Calu3 (cell line): ENCODE measurements at regions not wholly inside any gene's neighbourhood (a gene's known extent, or its start where the extent isn't known, plus 50 kb on each side); places are given as distances from the start of the nearest gene placed in this dataset.
"Not testable (repeated sequence)": the region's sequence is repeated elsewhere in the genome, so short reads cannot be mapped to it uniquely, and the experiment has no call there.

Experiments used
- BruUV-seq: library from RNA; stranded (reverse); fragments of 400-500 nt; replicated peaks from 2 replicates; lab custom pipeline; 2021; lab: Mats Ljungman, UMichigan
- CTCF ChIA-PET: fragments of 300-600 bp; sonication (Branson Sonifier 250); formaldehyde crosslinking; loops from one replicate; lab custom pipeline; 2022; ENCODE audit warnings: antibody characterized with exemption; lab: Charles Lee
- DNase-seq: peaks from one replicate; pipeline ENCODE4 v3.0.0; 2022
- H3K27ac Mint-ChIP-seq: one replicate; pipeline ENCODE4 v1.8.0; 2022; ENCODE audit warnings: mixed read lengths; ENCODE audit not compliant: unreplicated experiment
- H3K27me3 Mint-ChIP-seq: one replicate; pipeline ENCODE4 v1.8.0; 2022; ENCODE audit warnings: mixed read lengths; ENCODE audit not compliant: unreplicated experiment
- H3K36me3 Mint-ChIP-seq: one replicate; pipeline ENCODE4 v1.8.0; 2022; ENCODE audit warnings: mild to moderate bottlenecking, moderate library complexity, mixed read lengths; ENCODE audit not compliant: insufficient read depth, unreplicated experiment
- H3K4me1 Mint-ChIP-seq: one replicate; pipeline ENCODE4 v1.8.0; 2022; ENCODE audit warnings: mild to moderate bottlenecking, low read depth, mixed read lengths; ENCODE audit not compliant: unreplicated experiment
- H3K4me3 Mint-ChIP-seq: one replicate; pipeline ENCODE4 v1.8.0; 2022; ENCODE audit warnings: mild to moderate bottlenecking, low read depth, moderate library complexity, mixed read lengths; ENCODE audit not compliant: unreplicated experiment
- H3K9me3 Mint-ChIP-seq: one replicate; pipeline ENCODE4 v1.8.0; 2022; ENCODE audit warnings: low read depth, mixed read lengths; ENCODE audit not compliant: unreplicated experiment
- intact Hi-C: fragments of 100-400 bp; cut with micrococcal nuclease; formaldehyde crosslinking; loops from one replicate; pipeline ENCODE4 v1.10.0; 2022; ENCODE audit not compliant: unreplicated experiment
- TF ChIP-seq, protein P1 (sequence below): fragments of 200-600 bp; IDR thresholded peaks from one replicate; pipeline ENCODE4 v1.8.0; 2022; ENCODE audit warnings: antibody characterized with exemption; ENCODE audit not compliant: unreplicated experiment

DNA sequence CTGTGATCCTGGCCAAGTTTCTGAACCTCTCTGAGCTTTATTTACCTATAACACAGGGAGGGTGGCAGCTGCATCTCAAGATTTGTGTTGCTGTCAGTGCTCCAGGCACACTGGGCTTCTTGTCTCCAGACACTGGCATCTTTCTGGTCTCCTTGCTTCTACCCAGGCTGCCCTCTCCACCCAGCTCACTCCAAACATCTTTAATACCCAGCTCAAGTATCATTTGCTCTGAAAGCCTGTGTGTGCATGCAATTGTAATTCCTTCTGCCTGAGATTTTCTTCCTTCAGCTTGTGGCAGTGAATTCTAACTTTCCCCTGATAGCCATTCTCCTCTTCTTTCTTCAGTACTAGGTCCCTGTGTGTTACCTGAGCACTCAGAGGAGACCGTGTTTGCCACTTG, 50.7 kb upstream of the USP7 start:
- intact Hi-C loops: no loop called here
- CTCF ChIA-PET: no interaction called here
- no peak for DNase-seq
- Mint-ChIP-seq H3K4me3 (no peak overlapping the region), H3K27me3 (no peaks in the 10 kb centered on the region), H3K27ac (no peak overlapping the region), H3K4me1 (no peaks in the 10 kb centered on the region), H3K9me3 (peaks cover 5% of the 10 kb centered on the region), H3K36me3 (no peaks in the 10 kb centered on the region)
- TF ChIP-seq, protein P1, sequence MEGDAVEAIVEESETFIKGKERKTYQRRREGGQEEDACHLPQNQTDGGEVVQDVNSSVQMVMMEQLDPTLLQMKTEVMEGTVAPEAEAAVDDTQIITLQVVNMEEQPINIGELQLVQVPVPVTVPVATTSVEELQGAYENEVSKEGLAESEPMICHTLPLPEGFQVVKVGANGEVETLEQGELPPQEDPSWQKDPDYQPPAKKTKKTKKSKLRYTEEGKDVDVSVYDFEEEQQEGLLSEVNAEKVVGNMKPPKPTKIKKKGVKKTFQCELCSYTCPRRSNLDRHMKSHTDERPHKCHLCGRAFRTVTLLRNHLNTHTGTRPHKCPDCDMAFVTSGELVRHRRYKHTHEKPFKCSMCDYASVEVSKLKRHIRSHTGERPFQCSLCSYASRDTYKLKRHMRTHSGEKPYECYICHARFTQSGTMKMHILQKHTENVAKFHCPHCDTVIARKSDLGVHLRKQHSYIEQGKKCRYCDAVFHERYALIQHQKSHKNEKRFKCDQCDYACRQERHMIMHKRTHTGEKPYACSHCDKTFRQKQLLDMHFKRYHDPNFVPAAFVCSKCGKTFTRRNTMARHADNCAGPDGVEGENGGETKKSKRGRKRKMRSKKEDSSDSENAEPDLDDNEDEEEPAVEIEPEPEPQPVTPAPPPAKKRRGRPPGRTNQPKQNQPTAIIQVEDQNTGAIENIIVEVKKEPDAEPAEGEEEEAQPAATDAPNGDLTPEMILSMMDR: no peak
- no TSS peak for BruUV-seq

DNA sequence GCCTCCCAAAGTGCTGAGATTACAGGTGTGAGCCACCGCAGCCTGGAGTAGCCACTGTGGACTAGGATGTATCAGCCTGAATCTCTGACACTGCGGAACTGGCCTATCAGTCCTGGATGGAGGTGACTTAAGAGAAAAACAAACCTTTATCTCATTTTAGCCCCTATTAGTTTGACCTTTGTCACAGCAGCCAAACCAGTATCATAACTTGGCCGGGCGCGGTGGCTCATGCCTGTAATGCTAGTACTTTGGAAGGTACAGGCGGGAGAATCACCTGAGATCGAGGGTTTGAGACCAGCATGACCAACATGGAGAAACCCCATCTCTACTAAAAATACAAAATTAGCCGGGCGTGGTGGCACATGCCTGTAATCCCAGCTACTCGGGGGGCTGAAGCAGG, 51.8 kb upstream of the USP7 start:
- H3K4me3 Mint-ChIP-seq: no peak overlapping the region
- CTCF ChIA-PET: interaction anchor here (0.7 kb wide), 1 partner anchor 433 kb away, joined by 4 read pairs; no protein-coding TSS in a partner anchor
- no peaks in the 10 kb centered on the region for H3K4me1 Mint-ChIP-seq
- DNase-seq: no peak
- BruUV-seq: no TSS peak
- no peaks in the 10 kb centered on the region for H3K36me3 Mint-ChIP-seq
- peaks cover 5% of the 10 kb centered on the region for H3K9me3 Mint-ChIP-seq
- TF ChIP-seq, protein P1: no peak
- H3K27ac Mint-ChIP-seq: no peak overlapping the region
- H3K27me3 Mint-ChIP-seq: no peaks in the 10 kb centered on the region
- intact Hi-C loops: no loop called here

DNA sequence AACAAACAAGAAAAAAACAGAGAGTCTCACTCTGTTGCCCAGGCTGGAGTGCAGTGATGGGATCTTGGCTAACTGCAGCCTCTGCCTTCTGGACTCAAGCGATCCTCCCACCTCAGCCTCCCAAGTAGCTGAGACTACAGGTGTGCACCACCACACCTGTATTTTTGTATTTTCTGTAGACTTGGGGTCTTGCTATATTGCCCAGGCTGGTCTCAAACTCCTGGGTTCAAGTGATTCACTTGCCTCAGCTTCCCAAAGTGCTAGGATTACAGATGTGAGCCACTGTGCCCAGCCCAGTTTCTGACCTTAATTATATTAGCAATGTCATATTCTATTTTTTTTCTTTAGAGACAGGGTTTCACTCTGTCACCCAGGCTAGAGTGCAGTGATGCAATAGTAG, 52.3 kb upstream of the USP7 start:
- DNase-seq, intact Hi-C loops, H3K4me1 Mint-ChIP-seq, H3K4me3 Mint-ChIP-seq, BruUV-seq, CTCF ChIA-PET, H3K27me3 Mint-ChIP-seq, H3K9me3 Mint-ChIP-seq, H3K27ac Mint-ChIP-seq, H3K36me3 Mint-ChIP-seq: not testable (repeated sequence)

DNA sequence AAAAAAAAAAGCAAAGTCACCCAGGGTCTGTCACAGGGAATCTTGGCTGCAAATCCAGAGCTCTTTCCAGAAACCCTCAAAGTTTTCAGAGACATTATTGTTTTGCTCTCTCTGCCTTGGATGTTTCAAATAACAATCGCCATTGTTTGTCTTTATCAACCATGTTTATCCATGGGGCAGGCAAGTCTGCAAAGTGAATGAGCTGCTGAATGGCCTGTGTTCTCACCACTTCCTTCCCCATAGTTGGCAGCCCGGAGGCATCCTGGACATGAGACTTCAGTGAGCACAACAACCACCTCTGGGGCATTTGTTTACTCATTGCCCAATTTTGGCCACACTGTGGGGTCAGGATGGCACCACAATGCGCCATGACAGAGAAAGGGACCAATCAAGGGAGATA, 53.1 kb upstream of the USP7 start:
- TF ChIP-seq, protein P1: no peak

DNA sequence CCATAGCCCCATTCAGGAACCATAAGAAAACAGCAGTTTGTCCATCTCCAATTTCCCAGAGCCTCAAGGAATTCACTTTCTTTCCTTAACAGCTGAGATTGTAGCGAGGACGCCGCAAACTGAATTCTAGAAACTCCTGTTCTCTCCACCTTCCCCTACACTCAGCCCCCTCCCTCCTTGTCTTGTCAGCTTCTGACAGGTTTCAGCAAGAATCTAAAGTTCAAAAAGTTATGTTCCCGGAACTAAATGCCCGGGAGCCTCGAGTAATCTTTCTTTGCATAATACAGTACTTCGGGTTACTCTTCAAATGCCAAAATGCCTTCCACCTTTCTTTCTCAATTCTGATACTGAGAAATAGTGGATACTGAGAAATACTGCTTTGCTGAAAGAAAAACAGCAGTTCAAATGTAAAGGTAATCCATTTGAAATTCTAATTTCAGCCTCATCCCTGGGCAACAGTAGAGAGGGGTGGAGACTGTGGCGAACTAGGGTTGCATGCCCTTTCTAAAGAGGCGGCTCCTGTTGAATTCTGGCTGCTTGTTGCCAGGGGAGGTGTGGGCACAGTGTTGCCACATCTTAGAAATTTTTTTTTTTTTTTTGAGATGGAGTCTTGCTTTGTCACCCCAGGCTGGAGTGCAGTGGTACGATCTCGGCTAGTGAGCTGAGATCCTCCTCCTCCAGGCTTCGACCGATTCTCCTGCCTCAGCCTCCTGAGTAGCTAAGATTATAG, 63.5 kb upstream of the USP7 start:
- no peak for DNase-seq
- no peak overlapping the region for H3K27ac Mint-ChIP-seq
- no peak overlapping the region for H3K4me3 Mint-ChIP-seq
- BruUV-seq: no TSS peak
- H3K4me1 Mint-ChIP-seq: peaks cover 7% of the 10 kb centered on the region
- no peaks in the 10 kb centered on the region for H3K9me3 Mint-ChIP-seq
- no peaks in the 10 kb centered on the region for H3K36me3 Mint-ChIP-seq
- TF ChIP-seq, protein P1: no peak
- CTCF ChIA-PET: interaction anchor here (0.7 to 1.9 kb wide), 2 partner anchors 19 to 58 kb away, joined by 3 to 10 read pairs; no protein-coding TSS in a partner anchor
- intact Hi-C loops: no loop called here
- no peaks in the 10 kb centered on the region for H3K27me3 Mint-ChIP-seq

More for the DNA sequence above, 53.1 kb upstream of the USP7 start:
- BruUV-seq: no TSS peak
- Mint-ChIP-seq H3K4me1 (no peaks in the 10 kb centered on the region), H3K27ac (no peak overlapping the region), H3K9me3 (peaks cover 5% of the 10 kb centered on the region), H3K4me3 (no peak overlapping the region), H3K36me3 (no peaks in the 10 kb centered on the region), H3K27me3 (no peaks in the 10 kb centered on the region)
- CTCF ChIA-PET: interaction anchor here (0.7 to 1.6 kb wide), 3 partner anchors 8 to 81 kb away, joined by 3 to 9 read pairs (median 3); no protein-coding TSS in a partner anchor
- intact Hi-C loops: no loop called here
- no peak for DNase-seq

DNA sequence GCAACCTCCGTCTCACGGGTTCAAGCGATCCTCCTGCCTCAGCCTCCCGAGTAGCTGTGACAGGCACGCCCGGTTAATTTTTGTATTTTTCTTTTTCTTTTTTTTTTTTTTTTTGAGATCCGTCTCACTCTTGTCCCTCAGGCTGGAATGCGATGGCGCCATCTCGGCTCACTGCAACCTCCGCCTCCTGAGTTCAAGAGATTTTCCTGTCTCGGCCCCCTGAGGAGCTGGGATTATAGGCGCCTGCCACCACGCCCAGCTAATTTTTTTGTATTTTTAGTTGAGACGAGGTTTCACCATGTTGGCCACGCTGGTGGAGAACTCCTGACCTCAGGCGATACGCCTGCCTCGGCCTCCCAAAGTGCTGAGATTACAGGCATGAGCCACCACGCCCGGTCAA, 63.0 kb upstream of the HAPSTR1 start:
- H3K4me3 Mint-ChIP-seq, H3K9me3 Mint-ChIP-seq, H3K27me3 Mint-ChIP-seq, DNase-seq, H3K4me1 Mint-ChIP-seq, intact Hi-C loops, H3K27ac Mint-ChIP-seq, H3K36me3 Mint-ChIP-seq, BruUV-seq: not testable (repeated sequence)
- CTCF ChIA-PET: interaction anchor here (0.7 to 1.9 kb wide), 3 partner anchors 20 to 66 kb away, joined by 3 to 10 read pairs (median 3); no protein-coding TSS in a partner anchor
